GM18909 (cell line): ENCODE measurements at regions not wholly inside any gene's neighbourhood (a gene's known extent, or its start where the extent isn't known, plus 50 kb on each side); places are given as distances from the start of the nearest gene placed in this dataset.
A peak's percentile ranks its signal among the peaks of the same experiment; 100 is the strongest.

Source experiments
- ATAC-seq: cut with Tn5 transposase; IDR thresholded peaks from one replicate; pipeline ENCODE4 v1.9.1; 2021; ENCODE audit warnings: mild to moderate bottlenecking; ENCODE audit not compliant: unreplicated experiment, poor library complexity

DNA sequence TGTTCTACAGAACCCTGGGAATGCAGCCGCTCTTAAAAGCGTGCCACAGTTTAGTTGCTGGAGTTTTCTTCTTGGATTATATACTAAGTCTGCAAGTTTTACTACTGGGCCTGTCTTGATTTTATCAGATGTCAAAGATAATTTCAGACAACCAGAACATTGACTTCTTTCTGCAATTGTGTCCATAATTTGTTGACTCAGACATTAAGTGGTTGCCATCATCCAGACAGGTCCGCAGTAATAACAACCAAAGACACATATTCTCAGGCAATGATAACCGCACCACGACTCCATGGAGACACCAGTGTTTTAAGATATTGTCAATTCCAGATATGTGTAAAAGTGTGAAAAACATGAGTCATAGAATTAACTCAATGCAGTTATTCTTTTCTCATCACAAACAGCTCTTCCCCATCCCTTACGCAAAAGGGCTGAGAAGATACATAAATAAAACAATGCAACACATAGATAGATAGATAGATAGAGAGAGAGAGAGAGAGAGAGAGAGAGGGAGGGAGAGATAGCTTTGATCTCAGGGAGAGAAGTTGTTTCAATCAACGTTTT, 90.4 kb upstream of the FMN2 start:
- no peak for ATAC-seq

- peak; percentile 48 for ATAC-seq
Measured at GRCh38 chr1:240004086-240004749, 87.5 kb upstream of the FMN2 start.

DNA sequence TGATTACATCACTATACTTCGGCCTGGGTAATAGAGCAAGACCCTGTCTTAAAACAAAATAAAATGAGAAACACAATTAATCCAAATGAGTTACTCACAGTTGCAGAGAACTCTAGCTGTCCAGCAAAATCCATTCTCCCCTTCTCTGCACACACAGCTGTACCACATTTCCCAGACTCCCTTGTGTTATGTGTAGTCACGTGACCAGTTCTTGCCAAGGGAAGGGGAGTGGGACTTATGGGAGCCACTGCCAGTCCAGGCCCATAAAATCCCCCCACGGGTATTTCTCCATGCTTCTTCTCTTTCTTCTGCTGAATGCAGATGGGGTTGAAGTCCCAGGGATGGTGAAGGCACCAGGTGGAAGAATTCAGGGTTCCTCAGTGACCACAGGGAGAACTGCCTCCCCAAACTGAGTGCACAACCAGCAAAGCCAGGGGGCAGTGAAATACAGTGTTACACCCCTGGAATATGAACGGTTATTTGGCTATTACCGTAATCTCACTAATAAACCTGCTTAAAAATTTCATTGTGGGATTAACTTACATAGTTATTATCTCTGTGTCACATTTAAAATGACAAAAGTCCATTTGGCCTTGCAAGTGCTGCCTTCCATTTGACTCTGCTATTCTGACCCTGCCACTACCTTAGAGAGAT, 85.6 kb upstream of the FMN2 start:
- ATAC-seq: no peak

GRCh38 chr1:240008298-240008697, 83.4 kb upstream of the FMN2 start:
- ATAC-seq: no peak

DNA sequence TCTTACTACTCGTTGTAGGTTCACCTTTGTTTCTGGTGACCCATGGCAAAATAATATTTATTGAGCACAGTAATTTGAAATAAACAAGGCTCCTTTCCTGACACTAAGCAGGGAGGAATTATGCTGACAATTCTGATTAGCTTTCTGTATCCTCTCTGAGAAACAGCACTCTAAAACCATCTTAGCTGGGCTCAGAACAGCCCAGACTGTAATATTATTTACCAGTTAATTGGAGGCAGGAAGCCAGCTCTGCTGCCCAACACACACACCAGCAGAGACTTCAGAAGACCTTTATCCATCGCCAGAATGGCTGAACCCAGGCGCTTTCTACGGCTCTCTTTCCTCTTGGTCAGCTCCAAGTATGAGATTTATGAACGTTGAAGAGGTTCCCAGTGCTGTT, 77.6 kb upstream of the FMN2 start:
- ATAC-seq: no peak

DNA sequence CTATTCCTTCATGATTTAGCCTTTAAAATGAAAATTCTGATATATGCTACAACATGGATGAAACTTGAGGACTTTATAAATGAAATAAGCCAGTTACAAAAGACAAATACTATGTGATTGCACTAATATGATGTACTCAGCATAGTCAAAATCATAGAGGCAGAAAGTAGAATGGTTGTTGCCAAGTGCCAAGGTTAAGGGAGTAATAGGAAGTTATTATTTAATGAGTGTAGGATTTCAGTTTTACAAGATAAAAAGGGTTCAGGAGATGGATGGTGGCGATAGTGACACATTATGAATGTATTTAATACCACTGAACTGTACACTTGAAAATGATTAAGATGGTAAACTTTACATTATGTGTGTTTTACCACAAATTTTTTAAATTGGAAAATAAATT, 73.1 kb upstream of the FMN2 start:
- no peak for ATAC-seq

DNA sequence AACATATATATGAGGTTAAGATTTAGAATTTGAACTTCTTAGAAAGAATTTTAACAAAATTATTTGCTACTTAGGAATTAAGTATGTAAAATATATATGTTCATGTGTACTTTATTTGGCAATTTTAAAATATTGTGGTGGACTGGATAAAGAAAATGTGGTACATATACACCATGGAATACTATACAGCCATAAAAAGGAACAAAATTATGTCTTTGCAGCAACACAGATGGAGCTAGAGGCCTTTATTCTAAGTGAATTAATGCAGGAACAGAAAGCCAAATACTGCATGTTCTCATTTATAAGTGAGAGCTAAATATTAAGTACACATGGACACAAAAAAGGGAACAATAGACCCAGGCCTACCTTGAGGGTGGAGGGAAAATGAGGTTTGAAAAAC, 72.2 kb upstream of the FMN2 start:
- ATAC-seq: no peak

- no peak for ATAC-seq
Measured at GRCh38 chr1:240020871-240021270, 70.8 kb upstream of the FMN2 start.

- no peak for ATAC-seq
Measured at GRCh38 chr1:240021709-240022108, 70.0 kb upstream of the FMN2 start.

DNA sequence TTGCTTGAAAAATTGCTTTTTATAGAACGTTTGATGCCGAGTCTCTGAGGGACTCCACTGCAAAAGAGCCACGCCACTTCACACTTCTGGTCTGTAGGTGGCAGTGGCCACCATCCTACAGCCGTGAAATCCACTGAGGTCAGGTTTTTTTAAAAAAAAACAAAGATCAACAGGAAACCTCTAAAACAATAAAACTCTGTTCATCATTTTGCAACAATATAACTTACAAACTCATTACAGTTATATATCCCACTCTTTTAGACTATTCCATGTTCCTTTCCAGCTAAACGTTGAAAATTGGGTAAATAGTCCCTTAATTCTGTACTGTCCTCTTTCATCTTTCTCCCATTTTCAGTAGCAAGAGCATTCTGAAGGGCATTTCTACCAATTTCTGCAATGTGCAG, 64.6 kb upstream of the FMN2 start:
- ATAC-seq: peak; percentile 91

DNA sequence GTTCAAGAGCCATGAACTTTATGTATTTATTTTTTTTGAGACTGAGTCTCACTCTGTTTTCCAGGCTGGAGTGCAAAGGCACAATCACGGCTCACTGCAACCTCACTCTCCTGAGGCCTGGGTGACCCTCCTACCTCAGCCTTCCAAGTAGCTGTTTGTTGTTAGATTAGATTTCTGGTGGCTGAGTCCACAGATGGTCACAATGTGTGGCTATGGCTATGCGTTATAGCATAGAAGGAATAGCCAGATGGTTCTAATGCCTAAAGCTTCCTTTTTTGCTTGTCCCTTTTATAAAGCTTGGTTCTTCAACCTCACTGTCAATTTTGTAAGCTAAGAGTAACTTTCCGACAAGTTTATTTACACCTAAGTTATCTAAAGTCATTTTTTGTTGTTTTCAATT, 62.3 kb upstream of the FMN2 start:
- ATAC-seq: no peak

DNA sequence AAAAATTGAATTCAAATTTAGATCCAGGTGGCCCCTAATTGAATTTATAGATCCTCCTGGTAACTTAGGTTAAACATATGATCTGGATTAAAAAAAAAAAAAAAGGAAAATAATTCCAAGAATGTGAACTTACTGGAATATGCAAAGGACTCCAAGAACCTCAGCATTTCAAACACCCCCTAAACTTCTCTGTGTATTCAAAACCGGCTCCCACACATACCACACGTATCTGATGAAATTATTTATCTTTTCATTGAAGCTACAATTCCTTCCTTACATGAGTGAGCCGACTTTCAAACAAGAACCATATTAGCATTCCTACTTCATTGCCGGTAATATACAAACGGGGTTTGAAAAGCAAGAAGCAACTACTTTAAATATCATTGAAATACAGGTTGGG, 61.4 kb upstream of the FMN2 start:
- ATAC-seq: no peak

DNA sequence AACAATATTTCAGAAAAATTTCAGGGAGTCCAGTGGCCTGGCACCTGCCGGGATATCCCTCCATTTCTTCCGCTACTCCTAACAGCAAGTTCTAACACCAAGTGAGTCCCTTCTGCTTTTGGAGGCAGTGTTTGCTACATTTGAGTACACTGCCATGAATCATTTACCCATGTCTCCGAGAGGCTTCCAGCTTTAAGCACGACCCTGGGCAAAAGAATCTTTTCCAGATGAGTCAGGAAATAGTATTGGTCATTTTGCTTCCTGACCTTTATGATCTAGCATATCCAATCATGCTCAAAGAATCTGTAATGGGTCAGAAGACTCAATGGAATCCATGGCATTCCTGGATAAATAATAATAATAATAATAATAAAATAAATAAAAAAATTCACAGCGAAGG, 60.7 kb upstream of the FMN2 start:
- no peak for ATAC-seq

DNA sequence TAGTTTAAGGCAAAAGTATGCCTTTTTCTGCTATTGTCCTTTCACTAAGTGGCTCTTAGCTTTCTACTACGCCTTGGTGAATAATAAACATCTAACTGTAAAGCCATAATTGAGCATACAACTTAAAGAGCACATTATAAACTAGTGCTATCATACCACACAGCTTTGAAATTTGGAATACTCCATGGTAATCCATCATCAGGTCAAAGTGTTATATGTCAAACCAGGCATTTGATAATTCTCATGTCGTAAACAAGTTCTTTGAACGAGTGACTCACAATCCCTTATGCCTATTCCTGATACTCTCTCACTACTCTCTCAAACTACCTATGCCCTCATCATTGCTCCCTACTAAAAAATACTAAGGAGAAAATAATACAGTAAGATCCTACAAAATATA, 60.3 kb upstream of the FMN2 start:
- no peak for ATAC-seq

DNA sequence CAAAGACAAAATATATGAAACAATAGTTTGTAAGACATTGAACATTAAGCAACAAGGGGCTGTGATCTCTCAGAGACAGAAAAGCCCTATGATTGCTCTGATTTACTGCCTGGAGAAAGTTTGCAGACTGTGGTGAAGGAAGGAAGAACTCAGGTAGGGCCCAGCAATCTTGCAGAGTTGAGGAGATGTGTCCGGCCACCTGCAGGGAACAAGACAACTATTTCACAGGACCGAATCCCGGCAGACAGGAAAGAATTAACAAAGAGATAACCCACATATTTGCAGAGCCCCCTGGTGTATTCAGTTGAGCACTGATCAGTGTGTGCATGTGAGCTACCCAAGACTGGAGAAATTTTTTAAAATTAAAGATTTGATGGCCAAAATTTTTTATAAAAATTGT, 58.3 kb upstream of the FMN2 start:
- no peak for ATAC-seq

GRCh38 chr1:240036526-240036925, 55.2 kb upstream of the FMN2 start:
- no peak for ATAC-seq
